ENCODE measurements at regions not wholly inside any gene's neighbourhood (a gene's known extent, or its start where the extent isn't known, plus 50 kb on each side); places are given as distances from the start of the nearest gene placed in this dataset.

DNA sequence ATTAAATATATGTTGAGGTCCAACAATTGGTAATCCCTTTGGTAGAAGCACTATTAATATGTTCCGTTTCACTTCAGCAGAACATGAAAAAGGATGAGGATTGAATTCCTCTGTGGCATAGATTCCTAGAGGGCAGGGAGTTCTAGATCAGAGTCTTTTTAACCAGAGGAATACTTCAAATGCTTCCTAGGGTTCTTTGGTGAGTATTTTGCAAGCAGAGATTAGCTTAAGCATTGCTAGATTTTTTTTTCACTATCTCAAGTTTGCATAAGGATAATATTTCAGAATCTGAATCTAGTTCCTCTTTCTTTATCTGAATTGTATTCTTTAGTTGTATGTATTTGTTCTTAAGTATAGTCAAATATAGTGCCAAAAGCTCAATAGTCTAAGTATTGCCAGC is 116.6 kb upstream of the ADAMTSL1 start:
- TF ChIP-seq, protein P1, sequence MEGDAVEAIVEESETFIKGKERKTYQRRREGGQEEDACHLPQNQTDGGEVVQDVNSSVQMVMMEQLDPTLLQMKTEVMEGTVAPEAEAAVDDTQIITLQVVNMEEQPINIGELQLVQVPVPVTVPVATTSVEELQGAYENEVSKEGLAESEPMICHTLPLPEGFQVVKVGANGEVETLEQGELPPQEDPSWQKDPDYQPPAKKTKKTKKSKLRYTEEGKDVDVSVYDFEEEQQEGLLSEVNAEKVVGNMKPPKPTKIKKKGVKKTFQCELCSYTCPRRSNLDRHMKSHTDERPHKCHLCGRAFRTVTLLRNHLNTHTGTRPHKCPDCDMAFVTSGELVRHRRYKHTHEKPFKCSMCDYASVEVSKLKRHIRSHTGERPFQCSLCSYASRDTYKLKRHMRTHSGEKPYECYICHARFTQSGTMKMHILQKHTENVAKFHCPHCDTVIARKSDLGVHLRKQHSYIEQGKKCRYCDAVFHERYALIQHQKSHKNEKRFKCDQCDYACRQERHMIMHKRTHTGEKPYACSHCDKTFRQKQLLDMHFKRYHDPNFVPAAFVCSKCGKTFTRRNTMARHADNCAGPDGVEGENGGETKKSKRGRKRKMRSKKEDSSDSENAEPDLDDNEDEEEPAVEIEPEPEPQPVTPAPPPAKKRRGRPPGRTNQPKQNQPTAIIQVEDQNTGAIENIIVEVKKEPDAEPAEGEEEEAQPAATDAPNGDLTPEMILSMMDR (CRISPR knock-in tag; IDR thresholded peaks at IDR 0.05), result no peak
- TF ChIP-seq, protein P2, sequence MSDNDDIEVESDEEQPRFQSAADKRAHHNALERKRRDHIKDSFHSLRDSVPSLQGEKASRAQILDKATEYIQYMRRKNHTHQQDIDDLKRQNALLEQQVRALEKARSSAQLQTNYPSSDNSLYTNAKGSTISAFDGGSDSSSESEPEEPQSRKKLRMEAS (IDR thresholded peaks at IDR 0.05), result no peak
- TF ChIP-seq, protein P3, sequence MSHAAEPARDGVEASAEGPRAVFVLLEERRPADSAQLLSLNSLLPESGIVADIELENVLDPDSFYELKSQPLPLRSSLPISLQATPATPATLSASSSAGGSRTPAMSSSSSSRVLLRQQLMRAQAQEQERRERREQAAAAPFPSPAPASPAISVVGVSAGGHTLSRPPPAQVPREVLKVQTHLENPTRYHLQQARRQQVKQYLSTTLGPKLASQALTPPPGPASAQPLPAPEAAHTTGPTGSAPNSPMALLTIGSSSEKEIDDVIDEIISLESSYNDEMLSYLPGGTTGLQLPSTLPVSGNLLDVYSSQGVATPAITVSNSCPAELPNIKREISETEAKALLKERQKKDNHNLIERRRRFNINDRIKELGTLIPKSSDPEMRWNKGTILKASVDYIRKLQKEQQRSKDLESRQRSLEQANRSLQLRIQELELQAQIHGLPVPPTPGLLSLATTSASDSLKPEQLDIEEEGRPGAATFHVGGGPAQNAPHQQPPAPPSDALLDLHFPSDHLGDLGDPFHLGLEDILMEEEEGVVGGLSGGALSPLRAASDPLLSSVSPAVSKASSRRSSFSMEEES (CRISPR knock-in tag; IDR thresholded peaks at IDR 0.05), result no peak
- TF ChIP-seq ZNF746 (CRISPR knock-in tag; IDR thresholded peaks at IDR 0.05) (no peak), YY1 (IDR thresholded peaks at IDR 0.05; ENCODE audit: insufficient read depth, insufficient replicate concordance, low read depth, low read length) (no peak), SRSF4 (IDR thresholded peaks at IDR 0.05; ENCODE audit: low read depth, low read length, poor library complexity, severe bottlenecking) (no peak), KDM6A (CRISPR knock-in tag; IDR thresholded peaks at IDR 0.05; ENCODE audit: low read depth) (no peak), FOXM1 (CRISPR knock-in tag; IDR thresholded peaks at IDR 0.05) (no peak), JUN (CRISPR knock-in tag; IDR thresholded peaks at IDR 0.05) (no peak), HOXD1 (CRISPR knock-in tag; IDR thresholded peaks at IDR 0.05) (no peak), REPIN1 (CRISPR knock-in tag; IDR thresholded peaks at IDR 0.05; ENCODE audit: borderline replicate concordance, low read depth) (no peak), KAT2B (IDR thresholded peaks at IDR 0.05; ENCODE audit: borderline replicate concordance, low read depth, low read length) (no peak), KDM4B (CRISPR knock-in tag; IDR thresholded peaks at IDR 0.05) (no peak)
- TF ChIP-seq, protein P4, sequence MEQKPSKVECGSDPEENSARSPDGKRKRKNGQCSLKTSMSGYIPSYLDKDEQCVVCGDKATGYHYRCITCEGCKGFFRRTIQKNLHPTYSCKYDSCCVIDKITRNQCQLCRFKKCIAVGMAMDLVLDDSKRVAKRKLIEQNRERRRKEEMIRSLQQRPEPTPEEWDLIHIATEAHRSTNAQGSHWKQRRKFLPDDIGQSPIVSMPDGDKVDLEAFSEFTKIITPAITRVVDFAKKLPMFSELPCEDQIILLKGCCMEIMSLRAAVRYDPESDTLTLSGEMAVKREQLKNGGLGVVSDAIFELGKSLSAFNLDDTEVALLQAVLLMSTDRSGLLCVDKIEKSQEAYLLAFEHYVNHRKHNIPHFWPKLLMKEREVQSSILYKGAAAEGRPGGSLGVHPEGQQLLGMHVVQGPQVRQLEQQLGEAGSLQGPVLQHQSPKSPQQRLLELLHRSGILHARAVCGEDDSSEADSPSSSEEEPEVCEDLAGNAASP (CRISPR knock-in tag; IDR thresholded peaks at IDR 0.05; ENCODE audit: borderline replicate concordance), result no peak

Data from HepG2 (cell line).